ENCODE measurements at regions not wholly inside any gene's neighbourhood (a gene's known extent, or its start where the extent isn't known, plus 50 kb on each side); places are given as distances from the start of the nearest gene placed in this dataset.

- Histone ChIP-seq H3K27ac (no peak overlapping the region), H3K27me3 (no peaks in the 10 kb centered on the region), H3K4me3 (no peak overlapping the region), H3K9me3 (no peaks in the 10 kb centered on the region), H3K4me1 (peaks cover 4% of the 10 kb centered on the region), H3K36me3 (no peaks in the 10 kb centered on the region)
- 80% methylated on average over 6 of the region's 6 CpGs for WGBS
- no peak for TF ChIP-seq CTCF (IDR thresholded peaks at IDR 0.05)
- no peak for TF ChIP-seq EP300 (IDR thresholded peaks at IDR 0.05)
- no peak for TF ChIP-seq POLR2AphosphoS5 (IDR thresholded peaks at IDR 0.05)
- no peak for TF ChIP-seq POLR2A (IDR thresholded peaks at IDR 0.05)
- DNase-seq (ENCODE audit: low spot score in 2 of 2): no peak
Measured at GRCh38 chr2:65660340-65660739, 227.9 kb upstream of the SPRED2 start.

- no peak for DNase-seq (ENCODE audit: low spot score in 2 of 2)
- 100% methylated on average over 2 of the region's 2 CpGs for WGBS
- no peak for TF ChIP-seq POLR2A (IDR thresholded peaks at IDR 0.05)
- no peak for TF ChIP-seq CTCF (IDR thresholded peaks at IDR 0.05)
- no peak for TF ChIP-seq EP300 (IDR thresholded peaks at IDR 0.05)
- no peak for TF ChIP-seq POLR2AphosphoS5 (IDR thresholded peaks at IDR 0.05)
- no peaks in the 10 kb centered on the region for H3K36me3 ChIP-seq
- H3K27me3 ChIP-seq: no peaks in the 10 kb centered on the region
- peaks cover 4% of the 10 kb centered on the region for H3K4me1 ChIP-seq
- no peak overlapping the region for H3K27ac ChIP-seq
- H3K4me3 ChIP-seq: no peak overlapping the region
- no peaks in the 10 kb centered on the region for H3K9me3 ChIP-seq
Measured at GRCh38 chr2:65658881-65659280, 226.5 kb upstream of the SPRED2 start.

- TF ChIP-seq POLR2A (IDR thresholded peaks at IDR 0.05): no peak
- no peak for TF ChIP-seq POLR2AphosphoS5 (IDR thresholded peaks at IDR 0.05)
- no peak for TF ChIP-seq EP300 (IDR thresholded peaks at IDR 0.05)
- no peak for TF ChIP-seq CTCF (IDR thresholded peaks at IDR 0.05)
- DNase-seq (ENCODE audit: low spot score in 2 of 2): no peak
- Histone ChIP-seq H3K36me3 (no peaks in the 10 kb centered on the region), H3K9me3 (no peaks in the 10 kb centered on the region), H3K4me1 (peaks cover 4% of the 10 kb centered on the region), H3K4me3 (no peak overlapping the region), H3K27me3 (no peaks in the 10 kb centered on the region), H3K27ac (no peak overlapping the region)
- WGBS: 93% methylated on average over 3 of the region's 3 CpGs
Measured at GRCh38 chr2:65658266-65658665, 225.9 kb upstream of the SPRED2 start.

DNA sequence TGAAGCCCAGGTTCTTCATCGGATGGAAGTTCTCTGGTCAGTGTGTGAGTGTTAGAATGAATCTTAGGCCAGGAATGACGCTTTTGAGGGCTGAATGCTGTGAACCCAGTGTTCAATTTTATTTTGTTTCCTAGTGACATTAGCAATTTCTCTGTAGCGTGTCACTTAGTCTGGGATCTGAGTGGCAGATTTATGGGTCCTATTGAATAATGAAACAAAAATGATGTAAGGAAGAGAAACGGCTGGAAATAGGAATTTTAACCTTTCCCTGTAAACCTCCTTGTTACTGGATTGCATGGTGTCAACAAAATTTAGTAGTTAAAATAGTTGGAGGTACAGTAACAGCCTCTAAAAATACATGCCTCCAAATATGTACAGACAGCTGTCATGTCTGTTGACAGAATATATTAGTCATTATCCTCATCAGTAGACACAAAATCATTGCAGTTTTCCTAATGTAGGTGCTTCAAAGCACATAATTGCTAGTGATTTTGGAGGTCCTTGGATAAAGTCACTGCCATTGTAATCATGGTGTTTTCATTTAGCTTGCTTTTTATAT, 223.8 kb upstream of the SPRED2 start:
- no peaks in the 10 kb centered on the region for H3K4me1 ChIP-seq
- WGBS: 66% methylated on average over 4 of the region's 4 CpGs
- H3K36me3 ChIP-seq: no peaks in the 10 kb centered on the region
- no peak overlapping the region for H3K27ac ChIP-seq
- no peak overlapping the region for H3K4me3 ChIP-seq
- DNase-seq (ENCODE audit: low spot score in 2 of 2): no peak
- no peak for TF ChIP-seq EP300 (IDR thresholded peaks at IDR 0.05)
- no peak for TF ChIP-seq CTCF (IDR thresholded peaks at IDR 0.05)
- TF ChIP-seq POLR2AphosphoS5 (IDR thresholded peaks at IDR 0.05): no peak
- no peak for TF ChIP-seq POLR2A (IDR thresholded peaks at IDR 0.05)
- H3K27me3 ChIP-seq: no peaks in the 10 kb centered on the region
- no peaks in the 10 kb centered on the region for H3K9me3 ChIP-seq

- Histone ChIP-seq H3K4me3 (no peak overlapping the region), H3K27ac (no peak overlapping the region), H3K36me3 (no peaks in the 10 kb centered on the region), H3K27me3 (no peaks in the 10 kb centered on the region), H3K4me1 (no peaks in the 10 kb centered on the region), H3K9me3 (no peaks in the 10 kb centered on the region)
- 95% methylated on average over 5 of the region's 5 CpGs for WGBS
- no peak for TF ChIP-seq POLR2AphosphoS5 (IDR thresholded peaks at IDR 0.05)
- TF ChIP-seq EP300 (IDR thresholded peaks at IDR 0.05): no peak
- no peak for TF ChIP-seq POLR2A (IDR thresholded peaks at IDR 0.05)
- no peak for TF ChIP-seq CTCF (IDR thresholded peaks at IDR 0.05)
- no peak for DNase-seq (ENCODE audit: low spot score in 2 of 2)
Measured at GRCh38 chr2:65655000-65655399, 222.6 kb upstream of the SPRED2 start.

Measured in suprapubic skin (tissue), 4 donors.